ENCODE measurements at regions not wholly inside any gene's neighbourhood (a gene's known extent, or its start where the extent isn't known, plus 50 kb on each side); places are given as distances from the start of the nearest gene placed in this dataset.
A peak's percentile ranks its signal among the peaks of the same experiment; 100 is the strongest.

GRCh38 chr2:157194844-157195243 is 62.7 kb upstream of the GALNT5 start:
- no peak overlapping the region for H3K4me2 ChIP-seq (ENCODE audit: low read depth, low read length)
- peak overlapping the region; percentile 13 for H2BK5ac ChIP-seq (ENCODE audit: low read depth, low read length, poor library complexity, severe bottlenecking)
- TF ChIP-seq MAFK (IDR thresholded peaks at IDR 0.05; ENCODE audit: low read depth, low read length) (no peak), BHLHE40 (IDR thresholded peaks at IDR 0.05; ENCODE audit: low read depth, low read length) (no peak), CTCF (conservative IDR thresholded peaks at IDR 0.05; ENCODE audit: low read depth, low read length) (no peak), SMC3 (IDR thresholded peaks at IDR 0.05; ENCODE audit: low read depth, low read length) (no peak), FOS (IDR thresholded peaks at IDR 0.05; ENCODE audit: low read depth, low read length) (no peak), MAZ (IDR thresholded peaks at IDR 0.05; ENCODE audit: borderline replicate concordance, low read depth, low read length) (no peak), RAD21 (IDR thresholded peaks at IDR 0.05; ENCODE audit: low read length) (no peak), USF2 (IDR thresholded peaks at IDR 0.05; ENCODE audit: low read depth, low read length) (no peak), POLR2A (IDR thresholded peaks at IDR 0.05; ENCODE audit: low read depth, low read length) (no peak), NFE2L2 (IDR thresholded peaks at IDR 0.05; ENCODE audit: low read depth, low read length) (no peak), ELK1 (IDR thresholded peaks at IDR 0.05; ENCODE audit: borderline replicate concordance, low read depth, low read length) (no peak), CHD1 (IDR thresholded peaks at IDR 0.05; ENCODE audit: low read depth, low read length) (no peak)
- ChIA-PET CTCF (interaction anchor here (1.5 kb wide), 1 partner anchor 757 kb away, joined by 3 read pairs; no protein-coding TSS in a partner anchor), POLR2A (ENCODE audit: unreplicated experiment) (no interaction called here)
- no peak overlapping the region for H2AK5ac ChIP-seq (ENCODE audit: low read depth, low read length)
- no peak overlapping the region for H3K4me3 ChIP-seq (ENCODE audit: insufficient read depth, low read depth, low read length)
- dilution Hi-C loops (cut with HindIII; ENCODE audit: low sequenced_read_pairs, unreplicated experiment) (no loop called here), in situ Hi-C loops (cut with MboI; ENCODE audit: low sequenced_read_pairs) (loop anchor here (10.0 kb wide), 2 partner anchors 610 to 1810 kb away; no protein-coding TSS in a partner anchor), intact Hi-C loops (cut with micrococcal nuclease) (loop anchor here (2.0 to 5.0 kb wide), 8 partner anchors 62 to 1826 kb away; partner anchors contain the start of gene GALNT5)
- H3K23ac ChIP-seq (ENCODE audit: low read depth, low read length), result no peak overlapping the region
- no peak overlapping the region for H2BK20ac ChIP-seq (ENCODE audit: low read depth, low read length)
- H2AK9ac ChIP-seq (replicated peaks; ENCODE audit: low read depth, low read length, poor library complexity), result no peak overlapping the region
- no TSS peak for BruUV-seq (replicated peaks)
- peak overlapping the region; percentile 42; the same call in 1 of the 2 replicates for H4K5ac ChIP-seq (ENCODE audit: low read depth, low read length)
- H3K9me3 ChIP-seq (ENCODE audit: control insufficient read depth, insufficient read depth, low read length), result no peaks in the 10 kb centered on the region
- no peaks in the 10 kb centered on the region for H3K79me1 ChIP-seq (ENCODE audit: low read depth in 1 of 2, low read length in 2 of 2)
- no peak overlapping the region for H3K4ac ChIP-seq (ENCODE audit: low read depth, low read length)
- no peak overlapping the region for H3K27ac ChIP-seq (ENCODE audit: insufficient read depth, low read length)
- no peaks in the 10 kb centered on the region for H4K20me1 ChIP-seq (ENCODE audit: insufficient read depth, low read length)
- DNase-seq (no peak), ATAC-seq (ENCODE audit: low read depth) (peak; percentile 40; the same call in 1 of the 2 replicates)
- H3K9ac ChIP-seq (ENCODE audit: low read depth, low read length), result no peak overlapping the region
- peak overlapping the region; percentile 74; the same call in 1 of the 2 replicates for H2BK120ac ChIP-seq (ENCODE audit: low read depth, low read length)
- H3K14ac ChIP-seq (replicated peaks; ENCODE audit: low read depth, low read length), result no peak overlapping the region
- H4K91ac ChIP-seq (ENCODE audit: insufficient read depth, low read depth, low read length), result no peak overlapping the region
- H3K18ac ChIP-seq (ENCODE audit: low read depth, low read length), result peak overlapping the region; percentile 65; the same call in 1 of the 2 replicates
- no peaks in the 10 kb centered on the region for H3K27me3 ChIP-seq (ENCODE audit: control insufficient read depth, insufficient read depth, low read length)
- no peak overlapping the region for H3K56ac ChIP-seq (ENCODE audit: extremely low read depth, insufficient read depth, low read length)
- peaks cover 5% of the 10 kb centered on the region; the same call in 1 of the 2 replicates for H3K4me1 ChIP-seq (ENCODE audit: control insufficient read depth, insufficient read depth, low read length)
- H4K8ac ChIP-seq (ENCODE audit: low read depth in 2 of 2, low read length in 2 of 2), result peak overlapping the region in 1 of 2 experiments; percentile 46; a peak in 1 of 4 replicates
- no peak overlapping the region for H2BK15ac ChIP-seq (ENCODE audit: low read depth, low read length)
- WGBS, 2 experiments (ENCODE audit: extremely low coverage in 2 of 2, insufficient read length in 1 of 2), result no CpG with 5 or more reads among the region's 4 CpGs
- no peak overlapping the region for H2AFZ ChIP-seq (replicated peaks; ENCODE audit: low read length, poor library complexity)
- H3K36me3 ChIP-seq (ENCODE audit: control insufficient read depth, insufficient read depth, low read length), result no peaks in the 10 kb centered on the region
- H3K9me1 ChIP-seq (ENCODE audit: insufficient read depth, low read length), result no peaks in the 10 kb centered on the region

Measured in IMR-90 (cell line).